Stimulated activated CD8-positive, alpha-beta memory T cell treated with anti-CD3 and anti-CD28 coated beads, Interleukin-12 subunit alpha, Interleukin-12 subunit beta, amount 100 ng/mL, for 24 hours (primary cell): ENCODE measurements at regions not wholly inside any gene's neighbourhood (a gene's known extent, or its start where the extent isn't known, plus 50 kb on each side); places are given as distances from the start of the nearest gene placed in this dataset.
"Not testable (repeated sequence)": the region's sequence is repeated elsewhere in the genome, so short reads cannot be mapped to it uniquely, and the experiment has no call there.

ENCODE experiments used
- DNase-seq: peaks from one replicate; pipeline ENCODE4 v3.0.0-alpha.2; 2020; ENCODE audit errors: extremely low read depth

GRCh38 chr5:91315701-91316100 lies 67.4 kb downstream of the ARRDC3 start:
- no peak for DNase-seq

GRCh38 chr5:91313757-91314673 lies 69.1 kb downstream of the ARRDC3 start:
- peak; percentile 63 for DNase-seq

GRCh38 chr5:91312698-91313097 lies 70.4 kb downstream of the ARRDC3 start:
- DNase-seq = no peak

- DNase-seq = peak; percentile 27
Measured at GRCh38 chr5:91311697-91312501, 71.2 kb downstream of the ARRDC3 start.

GRCh38 chr5:91311168-91311696 lies 71.9 kb downstream of the ARRDC3 start:
- DNase-seq = no peak

GRCh38 chr5:91308157-91308556 lies 75.0 kb downstream of the ARRDC3 start:
- DNase-seq = not testable (repeated sequence)

- DNase-seq = no peak
Measured at GRCh38 chr5:91307048-91307447, 76.1 kb downstream of the ARRDC3 start.

- DNase-seq = no peak
Measured at GRCh38 chr5:91306497-91306896, 76.6 kb downstream of the ARRDC3 start.

- no peak for DNase-seq
Measured at GRCh38 chr5:91305640-91306039, 77.5 kb downstream of the ARRDC3 start.

- DNase-seq = not testable (repeated sequence)
Measured at GRCh38 chr5:91304015-91304414, 79.1 kb downstream of the ARRDC3 start.

- DNase-seq = no peak
Measured at GRCh38 chr5:91302958-91303357, 80.2 kb downstream of the ARRDC3 start.

- no peak for DNase-seq
Measured at GRCh38 chr5:91302305-91302704, 80.8 kb downstream of the ARRDC3 start.

GRCh38 chr5:91301106-91301846 lies 81.8 kb downstream of the ARRDC3 start:
- DNase-seq = no peak

GRCh38 chr5:91297994-91298393 lies 85.1 kb downstream of the ARRDC3 start:
- DNase-seq = no peak

- DNase-seq = no peak
Measured at GRCh38 chr5:91296674-91297143, 86.4 kb downstream of the ARRDC3 start.

GRCh38 chr5:91296102-91296501 lies 87.0 kb downstream of the ARRDC3 start:
- DNase-seq = not testable (repeated sequence)

- DNase-seq = no peak
Measured at GRCh38 chr5:91293131-91293530, 90.0 kb downstream of the ARRDC3 start.

GRCh38 chr5:91291628-91292569 lies 91.2 kb downstream of the ARRDC3 start:
- DNase-seq = no peak

GRCh38 chr5:91288118-91288916 lies 94.8 kb downstream of the ARRDC3 start:
- DNase-seq = no peak

- not testable (repeated sequence) for DNase-seq
Measured at GRCh38 chr5:91285062-91285461, 98.1 kb downstream of the ARRDC3 start.
